Spleen (tissue), 7 donors: ENCODE measurements at regions not wholly inside any gene's neighbourhood (a gene's known extent, or its start where the extent isn't known, plus 50 kb on each side); places are given as distances from the start of the nearest gene placed in this dataset.

Source experiments
- POLR2A ChIP-seq, 3 donors: fragments of 450-650 bp; IDR thresholded peaks; one replicate each; pipeline ENCODE4 v1.5.1; 2017; ENCODE audit warnings: antibody characterized with exemption in 3 of 3, mild to moderate bottlenecking in 1 of 3
- POLR2AphosphoS5 ChIP-seq, 3 donors: sonication (generic); formaldehyde crosslinking; IDR thresholded peaks; one replicate each; pipeline ENCODE4 v1.5.1; 2017; ENCODE audit warnings: antibody characterized with exemption in 3 of 3
- TF ChIP-seq, protein P1 (sequence below), 11 experiments: fragments of 200-600 bp in 7 of 11; fragments of 450-650 bp in 4 of 11; sonication (generic) in 4 of 11; IDR thresholded peaks in 8 of 11; conservative IDR thresholded peaks in 3 of 11; 1 replicate in 7 of 11; 2 replicates in 4 of 11; pipeline versions ENCODE4 v1.4.0 to v1.8.0; 2016 to 2021; ENCODE audit warnings: antibody characterized with exemption in 11 of 11, inconsistent platforms in 4 of 11, mild to moderate bottlenecking in 1 of 11
- donor health status: DM: no; HTN: no; CAD: no; lungs with moderate emphysema.
- donor health status: DM: no; HTN: no; CAD: no.
- donor health status: DM: no; HTN: no; CAD: no.

DNA sequence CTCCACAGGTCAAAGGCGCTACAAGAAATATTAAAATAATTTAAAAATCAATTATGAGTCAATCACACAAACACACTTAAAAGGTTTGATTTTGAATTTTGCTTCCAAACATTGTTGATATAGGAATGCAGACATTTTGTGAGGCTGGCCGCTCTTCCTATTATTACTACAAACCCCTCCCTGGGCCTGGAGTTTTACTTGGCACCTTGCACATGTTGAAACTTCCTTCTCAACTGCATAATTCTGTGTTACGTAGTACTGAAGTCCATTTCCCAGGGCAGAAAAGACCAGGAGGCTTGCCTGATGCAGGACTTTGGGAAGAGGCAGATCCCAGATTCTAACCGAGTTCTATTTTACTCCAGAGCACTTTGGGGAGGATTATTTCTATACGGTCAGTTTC, 71.5 kb downstream of the CYTL1 start:
- TF ChIP-seq, protein P1, sequence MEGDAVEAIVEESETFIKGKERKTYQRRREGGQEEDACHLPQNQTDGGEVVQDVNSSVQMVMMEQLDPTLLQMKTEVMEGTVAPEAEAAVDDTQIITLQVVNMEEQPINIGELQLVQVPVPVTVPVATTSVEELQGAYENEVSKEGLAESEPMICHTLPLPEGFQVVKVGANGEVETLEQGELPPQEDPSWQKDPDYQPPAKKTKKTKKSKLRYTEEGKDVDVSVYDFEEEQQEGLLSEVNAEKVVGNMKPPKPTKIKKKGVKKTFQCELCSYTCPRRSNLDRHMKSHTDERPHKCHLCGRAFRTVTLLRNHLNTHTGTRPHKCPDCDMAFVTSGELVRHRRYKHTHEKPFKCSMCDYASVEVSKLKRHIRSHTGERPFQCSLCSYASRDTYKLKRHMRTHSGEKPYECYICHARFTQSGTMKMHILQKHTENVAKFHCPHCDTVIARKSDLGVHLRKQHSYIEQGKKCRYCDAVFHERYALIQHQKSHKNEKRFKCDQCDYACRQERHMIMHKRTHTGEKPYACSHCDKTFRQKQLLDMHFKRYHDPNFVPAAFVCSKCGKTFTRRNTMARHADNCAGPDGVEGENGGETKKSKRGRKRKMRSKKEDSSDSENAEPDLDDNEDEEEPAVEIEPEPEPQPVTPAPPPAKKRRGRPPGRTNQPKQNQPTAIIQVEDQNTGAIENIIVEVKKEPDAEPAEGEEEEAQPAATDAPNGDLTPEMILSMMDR (IDR thresholded peaks at IDR 0.05 in 8 of 11, conservative IDR thresholded peaks at IDR 0.05 in 3 of 11): no peak
- no peak for TF ChIP-seq POLR2A (IDR thresholded peaks at IDR 0.05)
- TF ChIP-seq POLR2AphosphoS5 (IDR thresholded peaks at IDR 0.05): no peak
